Fibroblast of upper back skin (primary cell): ENCODE measurements at regions not wholly inside any gene's neighbourhood (a gene's known extent, or its start where the extent isn't known, plus 50 kb on each side); places are given as distances from the start of the nearest gene placed in this dataset.

Source experiments
- DNase-seq: peaks from one replicate; pipeline ENCODE4 v3.0.0-alpha.2; 2013

- DNase-seq: no peak
Measured at GRCh38 chr10:7507887-7508726, 97.3 kb upstream of the SFMBT2 start.

- no peak for DNase-seq
Measured at GRCh38 chr10:7506571-7506970, 95.7 kb upstream of the SFMBT2 start.

GRCh38 chr10:7505196-7505595 is 94.4 kb upstream of the SFMBT2 start:
- DNase-seq: no peak

- DNase-seq: no peak
Measured at GRCh38 chr10:7503190-7503589, 92.4 kb upstream of the SFMBT2 start.

- DNase-seq: no peak
Measured at GRCh38 chr10:7501157-7501556, 90.3 kb upstream of the SFMBT2 start.

- no peak for DNase-seq
Measured at GRCh38 chr10:7498111-7498510, 87.3 kb upstream of the SFMBT2 start.

- no peak for DNase-seq
Measured at GRCh38 chr10:7493996-7494395, 83.2 kb upstream of the SFMBT2 start.

- DNase-seq: no peak
Measured at GRCh38 chr10:7492660-7493046, 81.8 kb upstream of the SFMBT2 start.

GRCh38 chr10:7491949-7492659 is 81.3 kb upstream of the SFMBT2 start:
- no peak for DNase-seq

- DNase-seq: no peak
Measured at GRCh38 chr10:7491230-7491629, 80.4 kb upstream of the SFMBT2 start.

- DNase-seq: peak; percentile 28
Measured at GRCh38 chr10:7488418-7488829, 77.6 kb upstream of the SFMBT2 start.

- DNase-seq: no peak
Measured at GRCh38 chr10:7487528-7487927, 76.7 kb upstream of the SFMBT2 start.

GRCh38 chr10:7486528-7486927 is 75.7 kb upstream of the SFMBT2 start:
- no peak for DNase-seq

- DNase-seq: no peak
Measured at GRCh38 chr10:7485799-7486198, 75.0 kb upstream of the SFMBT2 start.

- no peak for DNase-seq
Measured at GRCh38 chr10:7485244-7485556, 74.4 kb upstream of the SFMBT2 start.

- no peak for DNase-seq
Measured at GRCh38 chr10:7484456-7485243, 73.8 kb upstream of the SFMBT2 start.

GRCh38 chr10:7483848-7484247 is 73.0 kb upstream of the SFMBT2 start:
- no peak for DNase-seq

- DNase-seq: no peak
Measured at GRCh38 chr10:7482992-7483391, 72.2 kb upstream of the SFMBT2 start.

GRCh38 chr10:7481368-7481765 is 70.5 kb upstream of the SFMBT2 start:
- DNase-seq: peak; percentile 5

GRCh38 chr10:7480742-7481367 is 70.0 kb upstream of the SFMBT2 start:
- no peak for DNase-seq

- DNase-seq: no peak
Measured at GRCh38 chr10:7479861-7480598, 69.2 kb upstream of the SFMBT2 start.

GRCh38 chr10:7478727-7479457 is 68.1 kb upstream of the SFMBT2 start:
- no peak for DNase-seq
